Cardiac muscle cell (in vitro differentiated cells and primary cell): ENCODE measurements at regions not wholly inside any gene's neighbourhood (a gene's known extent, or its start where the extent isn't known, plus 50 kb on each side); places are given as distances from the start of the nearest gene placed in this dataset.

Source experiments
- DNase-seq, 2 donors: peaks; one replicate each; pipeline versions ENCODE4 v3.0.0 to v3.0.0-alpha.2; 2010 to 2017; ENCODE audit warnings: low read depth in 1 of 2, low spot score in 1 of 2
- H3K27ac ChIP-seq: fragments of 200-600 bp; sonication (generic); 2 replicates; pipeline ENCODE4 v1.5.1; 2016
- H3K27me3 ChIP-seq: fragments of 200-600 bp; sonication (generic); 2 replicates; pipeline ENCODE4 v1.6.0; 2016; ENCODE audit warnings: control low read depth
- H3K36me3 ChIP-seq: fragments of 200-600 bp; sonication (generic); 2 replicates; pipeline ENCODE4 v1.5.1; 2016; ENCODE audit warnings: control low read depth
- H3K4me1 ChIP-seq: fragments of 200-600 bp; sonication (generic); 2 replicates; pipeline ENCODE4 v1.8.1; 2017; ENCODE audit warnings: low read depth, mild to moderate bottlenecking, mixed run types
- H3K4me3 ChIP-seq: fragments of 200-600 bp; sonication (generic); 2 replicates; pipeline ENCODE4 v1.5.1; 2016; ENCODE audit warnings: mild to moderate bottlenecking
- H3K9me3 ChIP-seq: fragments of 200-600 bp; sonication (generic); 2 replicates; pipeline ENCODE4 v1.5.1; 2017; ENCODE audit warnings: low read depth, mild to moderate bottlenecking, control low read depth
- TF ChIP-seq, protein P1 (sequence below): IDR thresholded peaks from 2 replicates; pipeline ENCODE4 v1.5.1; 2012; ENCODE audit warnings: low read depth, mild to moderate bottlenecking, low read length

DNA sequence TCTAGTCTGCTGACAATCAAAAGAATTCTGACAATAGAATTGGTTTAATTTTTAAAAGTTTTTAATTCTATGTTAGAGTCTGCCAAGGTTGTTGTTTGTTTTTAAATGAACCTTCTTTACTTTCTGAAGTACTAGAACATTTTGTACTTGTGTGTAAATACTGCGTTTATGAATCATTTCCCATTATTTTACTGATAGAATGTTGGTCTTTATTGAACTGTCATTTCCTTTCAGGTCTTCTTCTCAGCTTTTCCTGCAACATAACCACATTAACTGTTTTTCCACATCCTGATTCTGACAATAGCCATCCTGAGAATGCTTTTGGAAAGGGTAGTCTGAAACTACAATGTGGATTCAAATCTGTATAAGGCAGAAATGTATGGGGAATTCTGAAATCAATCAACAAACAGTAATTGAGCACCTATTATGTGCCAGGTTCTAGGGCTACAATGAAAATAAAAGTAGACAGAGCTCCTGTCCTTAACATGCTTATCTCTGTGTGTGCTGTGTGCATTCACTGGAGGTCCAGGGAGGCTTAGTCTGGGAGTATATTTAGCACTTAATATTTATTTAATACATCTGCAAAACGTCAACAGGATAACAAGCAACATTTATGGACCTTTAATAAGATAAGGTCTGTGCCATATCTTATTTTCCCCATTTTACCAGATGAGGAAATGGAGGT, 73.1 kb upstream of the SLC38A2 start:
- Histone ChIP-seq H3K4me3 (no peak overlapping the region), H3K9me3 (no peaks in the 10 kb centered on the region), H3K4me1 (peaks cover 26% of the 10 kb centered on the region), H3K27ac (no peak overlapping the region), H3K27me3 (no peaks in the 10 kb centered on the region), H3K36me3 (no peaks in the 10 kb centered on the region)
- DNase-seq = no peak
- TF ChIP-seq, protein P1, sequence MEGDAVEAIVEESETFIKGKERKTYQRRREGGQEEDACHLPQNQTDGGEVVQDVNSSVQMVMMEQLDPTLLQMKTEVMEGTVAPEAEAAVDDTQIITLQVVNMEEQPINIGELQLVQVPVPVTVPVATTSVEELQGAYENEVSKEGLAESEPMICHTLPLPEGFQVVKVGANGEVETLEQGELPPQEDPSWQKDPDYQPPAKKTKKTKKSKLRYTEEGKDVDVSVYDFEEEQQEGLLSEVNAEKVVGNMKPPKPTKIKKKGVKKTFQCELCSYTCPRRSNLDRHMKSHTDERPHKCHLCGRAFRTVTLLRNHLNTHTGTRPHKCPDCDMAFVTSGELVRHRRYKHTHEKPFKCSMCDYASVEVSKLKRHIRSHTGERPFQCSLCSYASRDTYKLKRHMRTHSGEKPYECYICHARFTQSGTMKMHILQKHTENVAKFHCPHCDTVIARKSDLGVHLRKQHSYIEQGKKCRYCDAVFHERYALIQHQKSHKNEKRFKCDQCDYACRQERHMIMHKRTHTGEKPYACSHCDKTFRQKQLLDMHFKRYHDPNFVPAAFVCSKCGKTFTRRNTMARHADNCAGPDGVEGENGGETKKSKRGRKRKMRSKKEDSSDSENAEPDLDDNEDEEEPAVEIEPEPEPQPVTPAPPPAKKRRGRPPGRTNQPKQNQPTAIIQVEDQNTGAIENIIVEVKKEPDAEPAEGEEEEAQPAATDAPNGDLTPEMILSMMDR = no peak

DNA sequence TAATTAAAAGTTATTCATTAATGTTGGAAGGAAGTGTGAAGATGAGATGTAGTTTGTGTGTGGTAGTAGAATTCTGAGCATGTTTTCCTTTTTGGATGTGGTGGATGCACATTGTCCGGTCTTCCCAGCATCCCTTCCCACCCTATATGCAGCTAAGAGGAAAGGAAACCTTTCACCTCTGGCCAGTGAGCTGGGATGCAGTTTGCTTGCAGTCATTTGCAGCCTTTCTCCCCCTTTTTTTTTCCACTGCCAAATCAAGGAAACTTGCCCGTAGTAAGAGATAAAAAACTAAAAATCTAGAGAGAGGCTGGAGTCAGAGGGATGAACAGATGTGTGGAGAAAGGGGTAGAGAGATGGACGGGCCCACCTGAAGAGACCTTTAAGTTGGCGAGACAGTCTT, 72.5 kb upstream of the SLC38A2 start:
- Histone ChIP-seq H3K9me3 (no peaks in the 10 kb centered on the region), H3K4me1 (peaks cover 20% of the 10 kb centered on the region), H3K4me3 (no peak overlapping the region), H3K27me3 (no peaks in the 10 kb centered on the region), H3K36me3 (no peaks in the 10 kb centered on the region), H3K27ac (no peak overlapping the region)
- DNase-seq = no peak
- TF ChIP-seq, protein P1 = no peak

DNA sequence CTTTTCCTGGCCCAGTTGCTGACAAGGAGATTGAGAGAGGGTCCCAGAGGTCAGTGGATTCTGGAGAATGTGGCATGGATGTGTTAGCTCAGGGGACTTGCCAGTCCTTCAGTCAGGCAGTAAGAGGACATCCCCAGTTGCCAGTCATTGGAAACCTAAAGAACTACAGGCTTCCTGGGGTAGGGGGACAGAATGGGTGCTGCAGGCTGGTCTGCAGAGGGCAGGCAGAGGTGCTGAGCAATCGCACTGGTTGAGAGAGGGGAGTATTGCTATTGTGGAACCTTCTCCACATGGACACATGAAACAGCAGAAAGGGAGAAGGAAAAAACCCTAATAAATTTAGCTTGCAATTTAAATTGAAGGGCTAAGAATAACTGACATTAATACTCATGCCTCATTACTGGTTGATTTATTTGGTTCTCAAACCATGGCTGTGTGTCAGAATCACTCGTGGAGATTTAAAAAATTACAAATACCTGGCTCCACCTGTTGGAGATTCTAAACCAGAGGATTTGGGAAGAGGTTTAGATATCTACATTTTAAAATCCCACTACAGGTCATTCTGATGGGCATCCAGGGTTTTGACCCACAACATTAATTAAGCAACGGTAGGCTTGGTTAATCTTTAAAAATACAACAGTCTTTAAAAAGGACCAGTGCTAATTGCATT, 71.2 kb upstream of the SLC38A2 start:
- Histone ChIP-seq H3K36me3 (no peaks in the 10 kb centered on the region), H3K9me3 (no peaks in the 10 kb centered on the region), H3K27me3 (no peaks in the 10 kb centered on the region), H3K4me1 (peaks cover 9% of the 10 kb centered on the region), H3K27ac (no peak overlapping the region), H3K4me3 (no peak overlapping the region)
- TF ChIP-seq, protein P1 = no peak
- DNase-seq = no peak

DNA sequence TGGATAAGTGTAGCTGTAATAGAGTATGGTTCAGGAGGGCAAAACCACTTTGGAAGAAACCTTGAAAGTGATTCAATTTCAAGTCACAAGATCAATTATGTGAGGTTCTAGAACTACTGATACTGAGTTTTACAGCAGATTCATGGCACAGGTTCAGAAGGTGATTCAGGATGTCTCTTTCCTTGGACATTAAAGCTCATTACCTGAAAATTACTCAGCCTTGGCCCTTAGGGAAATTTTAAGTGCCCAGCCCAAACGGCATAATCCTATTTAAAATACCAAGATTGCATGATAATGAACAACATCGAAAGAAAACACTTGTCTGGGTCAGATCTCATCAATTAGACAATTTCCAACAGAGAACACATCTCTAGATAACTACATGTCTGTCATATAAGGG, 70.2 kb upstream of the SLC38A2 start:
- Histone ChIP-seq H3K27me3 (no peaks in the 10 kb centered on the region), H3K36me3 (no peaks in the 10 kb centered on the region), H3K27ac (no peak overlapping the region), H3K4me3 (no peak overlapping the region), H3K4me1 (peaks cover 9% of the 10 kb centered on the region), H3K9me3 (no peaks in the 10 kb centered on the region)
- TF ChIP-seq, protein P1 = no peak
- DNase-seq = no peak

DNA sequence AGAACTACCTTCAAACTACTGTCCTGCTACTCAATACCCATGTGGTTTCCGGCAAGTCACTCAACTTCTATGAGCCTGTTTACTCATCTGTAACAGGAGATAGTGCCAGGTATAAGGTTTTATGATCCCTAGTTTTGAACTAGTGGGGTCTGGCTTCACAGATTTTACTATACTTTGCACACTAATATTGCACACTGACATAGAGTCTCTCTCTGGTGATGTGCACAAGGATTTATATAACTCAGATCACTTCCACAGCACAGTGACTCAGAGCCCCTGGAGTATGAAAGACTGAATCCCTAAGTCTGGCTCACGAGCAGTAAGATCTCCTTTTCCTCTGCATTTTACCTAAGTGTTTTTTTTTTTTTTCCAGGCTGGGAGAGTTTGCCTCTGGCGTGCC, 69.7 kb upstream of the SLC38A2 start:
- no peaks in the 10 kb centered on the region for H3K36me3 ChIP-seq
- no peaks in the 10 kb centered on the region for H3K9me3 ChIP-seq
- TF ChIP-seq, protein P1 = no peak
- peaks cover 9% of the 10 kb centered on the region for H3K4me1 ChIP-seq
- H3K27ac ChIP-seq = no peak overlapping the region
- DNase-seq = peak in 1 of 2 donors; percentile 44
- no peak overlapping the region for H3K4me3 ChIP-seq
- no peaks in the 10 kb centered on the region for H3K27me3 ChIP-seq
